CD4-positive, CD25-positive, alpha-beta regulatory T cell (primary cell): ENCODE measurements at regions not wholly inside any gene's neighbourhood (a gene's known extent, or its start where the extent isn't known, plus 50 kb on each side); places are given as distances from the start of the nearest gene placed in this dataset.

Source experiments
- ATAC-seq, 2 donors: fragments of 150-1000 bp; cut with Tn5 transposase; one replicate each; pipeline ENCODE4 v1.10.0; 2021; ENCODE audit warnings: low read depth in 2 of 2, moderate number of reproducible peaks in 2 of 2, moderate library complexity in 1 of 2
- DNase-seq, 3 donors: peaks; one replicate each; pipeline versions ENCODE4 v3.0.0 to v3.0.0-alpha.2; 2012 to 2022; ENCODE audit warnings: mixed read lengths in 1 of 3
- H3K27ac ChIP-seq: one replicate; pipeline ENCODE4 v1.7.0; 2013; ENCODE audit warnings: mild to moderate bottlenecking, low read length; ENCODE audit not compliant: insufficient read depth, poor library complexity, severe bottlenecking
- H3K27me3 ChIP-seq: one replicate; pipeline ENCODE4 v1.7.0; 2013; ENCODE audit warnings: low read length; ENCODE audit not compliant: control insufficient read depth, insufficient read depth
- H3K36me3 ChIP-seq: one replicate; pipeline ENCODE4 v1.7.0; 2013; ENCODE audit warnings: mild to moderate bottlenecking, low read length, moderate library complexity; ENCODE audit not compliant: control insufficient read depth, insufficient read depth
- H3K4me1 ChIP-seq: 2 replicates; pipeline ENCODE4 v1.7.0; 2013; ENCODE audit warnings: mild to moderate bottlenecking, low read length; ENCODE audit not compliant: insufficient read depth, control insufficient read depth, poor library complexity, severe bottlenecking
- H3K4me3 ChIP-seq: one replicate; pipeline ENCODE4 v1.7.0; 2013; ENCODE audit warnings: low read depth, mild to moderate bottlenecking, low read length, moderate library complexity
- H3K9me3 ChIP-seq, 2 experiments: 1 replicate in 1 of 2; 2 replicates in 1 of 2; pipeline ENCODE4 v1.7.0; 2013; ENCODE audit warnings: low read length in 2 of 2, mild to moderate bottlenecking in 1 of 2, moderate library complexity in 1 of 2; ENCODE audit not compliant: control insufficient read depth in 2 of 2
- H3K27ac Mint-ChIP-seq, 3 donors: one replicate each; pipeline ENCODE4 v1.8.0; 2020 to 2022; ENCODE audit warnings: mild to moderate bottlenecking in 3 of 3, mixed read lengths in 3 of 3, moderate library complexity in 2 of 3
- H3K27me3 Mint-ChIP-seq: one replicate; pipeline ENCODE4 v1.8.0; 2022; ENCODE audit warnings: mild to moderate bottlenecking, mixed read lengths
- H3K36me3 Mint-ChIP-seq: one replicate; pipeline ENCODE4 v1.8.0; 2020; ENCODE audit warnings: mixed read lengths
- H3K4me1 Mint-ChIP-seq, 4 donors: one replicate each; pipeline ENCODE4 v1.8.0; 2020 to 2022; ENCODE audit warnings: mixed read lengths in 4 of 4, mild to moderate bottlenecking in 1 of 4
- H3K4me3 Mint-ChIP-seq, 4 donors: one replicate each; pipeline ENCODE4 v1.8.0; 2020 to 2022; ENCODE audit warnings: mild to moderate bottlenecking in 4 of 4, mixed read lengths in 4 of 4, moderate library complexity in 3 of 4
- H3K9me3 Mint-ChIP-seq, 7 donors: one replicate each; pipeline ENCODE4 v1.8.0; 2020 to 2022; ENCODE audit warnings: mixed read lengths in 7 of 7, mild to moderate bottlenecking in 3 of 7, moderate library complexity in 2 of 7

GRCh38 chr4:171017593-171017992, 795.6 kb upstream of the GALNTL6 start:
- Mint-ChIP-seq H3K36me3 (no peaks in the 10 kb centered on the region), H3K27ac (no peak overlapping the region), H3K4me1 (no peaks in the 10 kb centered on the region), H3K9me3 (peaks cover 0 to 9% (median 3%) of the 10 kb centered on the region in 7 donors), H3K4me3 (no peak overlapping the region), H3K27me3 (no peaks in the 10 kb centered on the region)
- DNase-seq (no peak), ATAC-seq (no peak)
- Histone ChIP-seq H3K27me3 (no peaks in the 10 kb centered on the region), H3K9me3 (no peaks in the 10 kb centered on the region), H3K27ac (no peak overlapping the region), H3K4me3 (no peak overlapping the region), H3K4me1 (no peaks in the 10 kb centered on the region), H3K36me3 (no peaks in the 10 kb centered on the region)

DNA sequence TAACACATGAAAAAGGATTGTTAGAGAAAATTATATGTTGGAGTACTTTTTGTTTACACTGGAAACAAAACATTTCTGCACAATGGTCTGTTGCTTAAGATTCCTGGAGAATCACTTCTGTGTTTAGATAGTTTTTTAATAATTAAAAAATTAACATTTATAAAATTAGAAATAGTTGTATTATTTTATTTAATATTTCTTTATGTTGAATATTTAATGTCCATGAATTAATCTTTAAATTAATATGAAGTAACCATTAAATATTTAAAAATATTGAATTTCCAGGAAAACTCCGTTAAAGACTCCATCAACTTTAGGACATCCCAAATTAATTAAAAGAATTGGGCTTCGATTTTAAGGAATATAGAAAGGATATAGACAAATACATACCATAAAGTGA, 797.1 kb upstream of the GALNTL6 start:
- H3K4me1 ChIP-seq = no peaks in the 10 kb centered on the region
- no peak overlapping the region for H3K27ac Mint-ChIP-seq
- H3K4me1 Mint-ChIP-seq = no peaks in the 10 kb centered on the region

GRCh38 chr4:171015441-171015840, 797.8 kb upstream of the GALNTL6 start:
- no peaks in the 10 kb centered on the region for H3K27me3 ChIP-seq
- H3K9me3 Mint-ChIP-seq = peaks cover 0 to 9% (median 5%) of the 10 kb centered on the region in 7 donors
- no peak for ATAC-seq
- no peaks in the 10 kb centered on the region for H3K36me3 Mint-ChIP-seq
- H3K4me1 Mint-ChIP-seq = no peaks in the 10 kb centered on the region
- no peak for DNase-seq
- no peaks in the 10 kb centered on the region for H3K27me3 Mint-ChIP-seq
- H3K27ac Mint-ChIP-seq = no peak overlapping the region
- H3K27ac ChIP-seq = no peak overlapping the region
- no peaks in the 10 kb centered on the region for H3K4me1 ChIP-seq
- no peaks in the 10 kb centered on the region for H3K36me3 ChIP-seq
- no peak overlapping the region for H3K4me3 ChIP-seq
- peaks cover 0 to 4% of the 10 kb centered on the region in 2 experiments for H3K9me3 ChIP-seq
- no peak overlapping the region for H3K4me3 Mint-ChIP-seq

More for the DNA sequence above, 797.1 kb upstream of the GALNTL6 start:
- Mint-ChIP-seq H3K36me3 (no peaks in the 10 kb centered on the region), H3K9me3 (peaks cover 0 to 9% (median 4%) of the 10 kb centered on the region in 7 donors), H3K4me3 (no peak overlapping the region), H3K27me3 (no peaks in the 10 kb centered on the region)
- DNase-seq (no peak), ATAC-seq (no peak)
- Histone ChIP-seq H3K4me3 (no peak overlapping the region), H3K27me3 (no peaks in the 10 kb centered on the region), H3K9me3 (peaks cover 0 to 4% of the 10 kb centered on the region in 2 experiments), H3K27ac (no peak overlapping the region), H3K36me3 (no peaks in the 10 kb centered on the region)

DNA sequence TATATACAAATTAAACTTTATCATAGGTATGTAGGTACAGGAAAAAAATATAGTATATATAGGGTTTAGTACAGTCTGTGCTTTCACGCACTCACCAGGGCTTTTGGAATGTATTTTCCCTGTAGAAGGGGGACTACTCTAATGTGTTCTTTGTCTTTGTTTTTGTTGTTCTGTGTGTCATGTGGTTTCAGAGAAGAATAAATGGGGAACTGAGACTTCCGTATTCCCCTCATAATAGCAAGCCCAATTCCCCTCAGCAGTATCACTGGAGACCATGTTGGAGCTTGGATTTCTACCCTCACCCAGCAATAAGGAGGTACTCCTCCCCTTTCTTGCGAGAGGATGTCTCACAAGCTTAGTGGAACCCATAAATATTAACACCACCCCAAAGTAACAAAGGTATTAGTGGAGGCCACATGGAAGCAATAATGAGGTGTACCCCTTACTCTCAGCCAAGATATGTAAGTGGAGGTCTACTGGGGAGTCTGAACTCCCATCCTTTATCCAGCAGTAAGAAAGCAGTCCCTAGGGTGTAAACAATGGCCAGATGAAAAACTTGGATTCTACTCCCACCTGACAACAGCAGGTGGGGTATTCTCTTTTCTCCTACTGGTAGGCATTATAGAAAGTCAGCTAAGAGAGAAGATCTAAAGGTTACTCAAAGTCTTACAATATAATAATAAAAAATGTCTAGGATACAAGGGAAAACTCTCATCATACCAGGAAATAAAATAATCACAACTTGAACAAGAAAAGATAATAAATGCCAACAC, 805.4 kb upstream of the GALNTL6 start:
- H3K27me3 ChIP-seq = no peaks in the 10 kb centered on the region
- Mint-ChIP-seq H3K4me3 (no peak overlapping the region), H3K36me3 (no peaks in the 10 kb centered on the region), H3K4me1 (no peaks in the 10 kb centered on the region), H3K27me3 (no peaks in the 10 kb centered on the region), H3K27ac (no peak overlapping the region), H3K9me3 (peaks cover 1 to 18% (median 5%) of the 10 kb centered on the region in 7 donors)
- H3K4me3 ChIP-seq = no peak overlapping the region
- no peak for ATAC-seq
- H3K36me3 ChIP-seq = no peaks in the 10 kb centered on the region
- no peaks in the 10 kb centered on the region for H3K4me1 ChIP-seq
- no peak overlapping the region for H3K27ac ChIP-seq
- peaks cover 0 to 4% of the 10 kb centered on the region in 2 experiments for H3K9me3 ChIP-seq
- DNase-seq = no peak

DNA sequence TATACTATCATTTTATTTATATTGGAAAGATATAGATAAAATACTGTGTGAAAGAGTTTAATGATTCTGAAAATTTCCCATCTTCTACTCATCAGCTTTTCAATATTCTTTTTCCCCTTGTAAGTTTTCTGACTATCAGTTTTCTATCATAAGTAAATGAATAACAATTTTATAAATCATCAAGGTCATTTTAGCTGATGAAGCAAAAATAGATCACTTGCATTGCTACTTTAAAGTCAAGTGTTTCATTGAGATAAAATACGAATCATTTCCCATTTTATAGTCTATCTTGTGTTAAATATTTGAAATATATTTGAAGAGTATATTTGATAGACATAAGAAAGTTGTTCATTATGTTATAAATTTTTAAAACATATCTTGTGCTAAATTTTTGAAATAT, 811.0 kb upstream of the GALNTL6 start:
- no peaks in the 10 kb centered on the region for H3K9me3 ChIP-seq
- H3K27ac ChIP-seq = no peak overlapping the region
- no peaks in the 10 kb centered on the region for H3K27me3 ChIP-seq
- DNase-seq = no peak
- H3K36me3 ChIP-seq = no peaks in the 10 kb centered on the region
- H3K4me3 ChIP-seq = no peak overlapping the region
- Mint-ChIP-seq H3K36me3 (no peaks in the 10 kb centered on the region), H3K9me3 (peaks cover 3 to 29% (median 4%) of the 10 kb centered on the region in 7 donors), H3K4me1 (no peaks in the 10 kb centered on the region), H3K27ac (no peak overlapping the region), H3K27me3 (no peaks in the 10 kb centered on the region), H3K4me3 (no peak overlapping the region)
- ATAC-seq = no peak
- no peaks in the 10 kb centered on the region for H3K4me1 ChIP-seq

DNA sequence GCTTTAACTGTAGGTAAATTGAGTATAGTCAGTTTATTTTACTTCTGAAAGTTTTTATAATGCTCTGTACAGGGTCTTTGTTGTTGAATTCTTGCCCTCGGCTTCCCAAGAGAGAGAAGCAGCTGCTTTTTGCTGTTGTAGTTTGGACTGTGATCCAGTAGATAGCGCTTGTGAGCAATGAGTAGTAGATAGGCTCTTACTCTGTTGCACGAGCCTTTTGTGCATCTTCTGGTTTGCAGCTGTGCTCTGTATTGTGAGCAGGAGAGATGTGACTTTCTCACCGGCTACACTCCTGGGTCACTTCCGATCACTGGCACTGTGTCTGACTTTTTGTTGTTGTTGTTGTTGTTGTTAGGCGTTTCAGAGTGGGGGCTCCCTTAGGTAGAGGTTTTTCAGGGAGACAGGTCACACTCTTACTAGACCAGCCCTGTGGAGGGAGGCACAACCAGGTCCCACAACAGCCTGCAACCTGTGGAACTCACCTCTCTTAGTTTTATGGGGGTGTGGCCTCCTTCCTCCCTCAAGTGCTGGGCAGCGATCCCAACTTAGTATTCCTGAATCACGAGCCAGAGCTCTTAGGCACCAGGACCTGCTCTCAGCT, 822.1 kb upstream of the GALNTL6 start:
- peaks cover 0 to 25% (median 12%) of the 10 kb centered on the region in 7 donors for H3K9me3 Mint-ChIP-seq
- H3K27me3 Mint-ChIP-seq = no peaks in the 10 kb centered on the region
- H3K36me3 Mint-ChIP-seq = no peaks in the 10 kb centered on the region
- H3K27ac ChIP-seq = no peak overlapping the region
- H3K27ac Mint-ChIP-seq = no peak overlapping the region
- H3K36me3 ChIP-seq = no peaks in the 10 kb centered on the region
- H3K4me1 Mint-ChIP-seq = no peaks in the 10 kb centered on the region
- H3K27me3 ChIP-seq = no peaks in the 10 kb centered on the region
- H3K4me3 ChIP-seq = no peak overlapping the region
- DNase-seq (no peak), ATAC-seq (no peak)
- H3K4me3 Mint-ChIP-seq = no peak overlapping the region
- peaks cover 0 to 5% of the 10 kb centered on the region in 2 experiments for H3K9me3 ChIP-seq
- no peaks in the 10 kb centered on the region for H3K4me1 ChIP-seq

- ATAC-seq (no peak), DNase-seq (no peak)
- H3K36me3 Mint-ChIP-seq = no peaks in the 10 kb centered on the region
- Histone ChIP-seq H3K27ac (no peak overlapping the region), H3K4me3 (no peak overlapping the region), H3K4me1 (no peaks in the 10 kb centered on the region), H3K36me3 (no peaks in the 10 kb centered on the region), H3K9me3 (no peaks in the 10 kb centered on the region), H3K27me3 (no peaks in the 10 kb centered on the region)
- peaks cover 0 to 25% (median 8%) of the 10 kb centered on the region in 7 donors for H3K9me3 Mint-ChIP-seq
- H3K4me1 Mint-ChIP-seq = no peaks in the 10 kb centered on the region
- no peak overlapping the region for H3K27ac Mint-ChIP-seq
- H3K4me3 Mint-ChIP-seq = no peak overlapping the region
- no peaks in the 10 kb centered on the region for H3K27me3 Mint-ChIP-seq
These were observed 824.8 kb upstream of the GALNTL6 start for GRCh38 chr4:170988446-170988845.

DNA sequence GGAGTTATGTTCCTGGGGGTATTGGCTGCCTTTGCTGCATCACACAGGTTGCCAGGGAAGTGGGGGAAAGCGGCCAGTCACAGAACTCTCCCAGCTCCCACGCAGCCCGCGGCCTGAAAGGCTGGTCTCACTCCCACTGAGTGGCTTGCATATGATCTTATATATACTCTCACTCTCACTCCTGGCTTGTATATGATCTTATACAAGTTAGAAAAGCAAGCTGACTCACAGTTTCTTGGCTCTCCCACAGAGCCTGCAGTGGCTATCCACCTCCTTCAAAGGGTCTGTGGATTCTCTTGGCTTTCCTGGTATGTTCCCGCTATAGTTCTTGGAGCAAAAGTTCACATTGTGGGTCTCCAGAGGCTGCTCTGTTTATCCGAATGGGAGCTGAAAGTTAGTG, 833.5 kb upstream of the GALNTL6 start:
- Histone ChIP-seq H3K27ac (no peak overlapping the region), H3K9me3 (no peaks in the 10 kb centered on the region), H3K4me3 (no peak overlapping the region), H3K27me3 (no peaks in the 10 kb centered on the region), H3K4me1 (no peaks in the 10 kb centered on the region), H3K36me3 (no peaks in the 10 kb centered on the region)
- H3K4me3 Mint-ChIP-seq = no peak overlapping the region
- H3K27me3 Mint-ChIP-seq = no peaks in the 10 kb centered on the region
- H3K9me3 Mint-ChIP-seq = peaks cover 0 to 21% (median 4%) of the 10 kb centered on the region in 7 donors
- H3K27ac Mint-ChIP-seq = peak overlapping the region in 1 of 3 donors; percentile 32
- H3K4me1 Mint-ChIP-seq = no peaks in the 10 kb centered on the region
- H3K36me3 Mint-ChIP-seq = no peaks in the 10 kb centered on the region
- ATAC-seq = no peak
- DNase-seq = no peak
